PFSK-1 (cell line): ENCODE measurements at regions not wholly inside any gene's neighbourhood (a gene's known extent, or its start where the extent isn't known, plus 50 kb on each side); places are given as distances from the start of the nearest gene placed in this dataset.

Source experiments
- FOXP2 ChIP-seq: optimal IDR thresholded peaks from 2 replicates; pipeline ENCODE3; 2011; ENCODE audit warnings: borderline replicate concordance, control low read depth, inconsistent platforms; ENCODE audit not compliant: insufficient read depth; ENCODE audit errors: extremely low read length, extremely low read depth
- POLR2AphosphoS5 ChIP-seq: IDR thresholded peaks from 2 replicates; pipeline ENCODE4 v1.6.1; 2012; ENCODE audit warnings: low read depth, mild to moderate bottlenecking, control low read depth, low read length, moderate library complexity
- SIN3A ChIP-seq: IDR thresholded peaks from 2 replicates; pipeline ENCODE4 v1.6.1; 2012; ENCODE audit warnings: mild to moderate bottlenecking, low read length, moderate library complexity, borderline replicate concordance; ENCODE audit not compliant: insufficient read depth
- TAF1 ChIP-seq: IDR thresholded peaks from 2 replicates; pipeline ENCODE4 v1.6.1; 2012; ENCODE audit warnings: low read length, control low read depth, borderline replicate concordance; ENCODE audit not compliant: insufficient read depth
- TF ChIP-seq, protein P1 (sequence below), 2 experiments: IDR thresholded peaks; 2 replicates each; pipeline versions ENCODE4 v1.6.1 to v1.8.0; 2011 to 2012; ENCODE audit warnings: low read depth in 2 of 2, low read length in 2 of 2, control low read depth in 1 of 2, inconsistent platforms in 1 of 2, mild to moderate bottlenecking in 1 of 2, moderate library complexity in 1 of 2; ENCODE audit not compliant: insufficient read depth in 1 of 2

DNA sequence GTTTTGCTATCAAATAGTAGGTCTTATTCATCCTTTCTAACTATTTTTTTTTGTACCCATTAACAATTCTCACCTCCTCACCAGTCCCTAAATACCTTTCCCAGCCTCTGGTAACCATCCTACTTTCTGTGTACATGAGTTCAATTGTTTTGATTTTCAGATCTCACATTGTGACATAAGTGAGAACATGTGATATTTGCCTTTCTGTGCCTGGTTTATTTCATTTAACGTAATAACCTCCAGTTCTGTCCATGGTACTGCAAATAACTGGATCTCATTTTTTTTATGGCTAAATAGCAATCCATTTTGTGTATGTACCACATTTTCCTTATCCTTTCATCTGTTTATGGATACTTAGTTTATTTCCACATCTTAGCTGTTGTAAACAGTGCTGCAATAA is 181.9 kb upstream of the KIF2B start:
- no peak for TF ChIP-seq SIN3A
- TF ChIP-seq TAF1, result no peak
- TF ChIP-seq POLR2AphosphoS5, result no peak

DNA sequence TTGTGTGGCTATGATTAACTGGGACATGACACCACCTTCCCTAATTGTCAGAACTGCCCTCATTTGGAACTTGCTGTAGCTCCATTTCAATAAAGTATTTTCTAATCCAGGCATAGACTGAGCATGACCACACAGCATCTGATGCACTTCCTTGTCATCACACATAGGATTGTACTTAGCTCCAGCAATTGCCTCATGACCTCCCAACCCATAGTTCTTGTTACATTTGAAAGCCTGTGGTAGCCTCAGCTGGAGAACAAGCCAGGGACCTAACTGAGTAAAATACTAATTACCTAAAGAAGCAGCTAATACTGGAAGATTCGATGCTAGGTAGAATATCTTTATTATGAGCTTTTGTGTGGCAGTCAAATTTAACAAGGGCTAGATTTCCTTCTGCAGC is 187.3 kb upstream of the KIF2B start:
- TF ChIP-seq TAF1 (no peak), FOXP2 (no peak), POLR2AphosphoS5 (no peak), SIN3A (no peak)
- TF ChIP-seq, protein P1, sequence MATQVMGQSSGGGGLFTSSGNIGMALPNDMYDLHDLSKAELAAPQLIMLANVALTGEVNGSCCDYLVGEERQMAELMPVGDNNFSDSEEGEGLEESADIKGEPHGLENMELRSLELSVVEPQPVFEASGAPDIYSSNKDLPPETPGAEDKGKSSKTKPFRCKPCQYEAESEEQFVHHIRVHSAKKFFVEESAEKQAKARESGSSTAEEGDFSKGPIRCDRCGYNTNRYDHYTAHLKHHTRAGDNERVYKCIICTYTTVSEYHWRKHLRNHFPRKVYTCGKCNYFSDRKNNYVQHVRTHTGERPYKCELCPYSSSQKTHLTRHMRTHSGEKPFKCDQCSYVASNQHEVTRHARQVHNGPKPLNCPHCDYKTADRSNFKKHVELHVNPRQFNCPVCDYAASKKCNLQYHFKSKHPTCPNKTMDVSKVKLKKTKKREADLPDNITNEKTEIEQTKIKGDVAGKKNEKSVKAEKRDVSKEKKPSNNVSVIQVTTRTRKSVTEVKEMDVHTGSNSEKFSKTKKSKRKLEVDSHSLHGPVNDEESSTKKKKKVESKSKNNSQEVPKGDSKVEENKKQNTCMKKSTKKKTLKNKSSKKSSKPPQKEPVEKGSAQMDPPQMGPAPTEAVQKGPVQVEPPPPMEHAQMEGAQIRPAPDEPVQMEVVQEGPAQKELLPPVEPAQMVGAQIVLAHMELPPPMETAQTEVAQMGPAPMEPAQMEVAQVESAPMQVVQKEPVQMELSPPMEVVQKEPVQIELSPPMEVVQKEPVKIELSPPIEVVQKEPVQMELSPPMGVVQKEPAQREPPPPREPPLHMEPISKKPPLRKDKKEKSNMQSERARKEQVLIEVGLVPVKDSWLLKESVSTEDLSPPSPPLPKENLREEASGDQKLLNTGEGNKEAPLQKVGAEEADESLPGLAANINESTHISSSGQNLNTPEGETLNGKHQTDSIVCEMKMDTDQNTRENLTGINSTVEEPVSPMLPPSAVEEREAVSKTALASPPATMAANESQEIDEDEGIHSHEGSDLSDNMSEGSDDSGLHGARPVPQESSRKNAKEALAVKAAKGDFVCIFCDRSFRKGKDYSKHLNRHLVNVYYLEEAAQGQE (IDR thresholded peaks at IDR 0.05; ENCODE audit: insufficient read depth in 1 of 2, low read depth in 2 of 2, low read length in 2 of 2), result no peak

DNA sequence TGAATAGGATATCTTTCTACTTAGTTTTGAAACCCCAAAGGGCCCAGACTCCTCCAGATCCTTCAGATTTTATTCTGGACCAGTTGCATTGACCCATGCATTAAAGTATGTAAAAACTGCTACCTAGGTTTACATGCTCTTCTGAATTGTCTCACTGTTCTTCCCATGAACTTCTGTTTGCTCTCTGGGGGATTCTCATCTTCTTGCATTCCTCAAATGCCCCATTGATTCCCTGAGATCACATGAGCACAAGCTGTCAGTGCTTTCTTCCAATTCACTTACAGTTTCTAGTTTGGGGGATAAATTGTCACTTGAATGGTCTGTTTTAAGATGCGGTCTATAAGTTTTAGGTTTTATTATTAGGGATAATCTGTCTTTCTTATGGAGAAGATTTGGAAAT is 188.9 kb upstream of the KIF2B start:
- TF ChIP-seq TAF1, result no peak
- TF ChIP-seq SIN3A, result no peak
- TF ChIP-seq, protein P1 (IDR thresholded peaks at IDR 0.05; ENCODE audit: insufficient read depth in 1 of 2, low read depth in 2 of 2, low read length in 2 of 2), result no peak
- TF ChIP-seq FOXP2, result no peak
- no peak for TF ChIP-seq POLR2AphosphoS5

DNA sequence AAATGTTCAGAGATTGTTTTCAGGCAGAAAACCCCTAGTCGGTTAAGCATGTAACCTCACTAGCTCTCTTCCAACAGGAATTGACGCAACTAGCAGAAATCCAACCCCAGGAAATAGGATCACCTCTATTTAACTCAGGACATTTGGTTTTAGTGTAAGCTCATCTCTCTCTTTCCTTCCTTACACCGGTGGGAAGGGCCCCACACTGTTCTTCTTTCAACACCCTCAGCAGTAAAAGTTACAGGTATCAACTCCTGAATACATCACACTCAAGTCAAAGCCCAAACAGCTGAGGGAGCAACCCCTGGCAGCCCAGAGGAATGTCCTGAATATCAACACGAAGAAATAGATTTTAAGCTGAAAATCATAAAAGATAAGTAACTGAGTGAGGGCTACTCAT is 191.2 kb upstream of the KIF2B start:
- no peak for TF ChIP-seq TAF1
- TF ChIP-seq, protein P1 (IDR thresholded peaks at IDR 0.05; ENCODE audit: insufficient read depth in 1 of 2, low read depth in 2 of 2, low read length in 2 of 2), result no peak
- TF ChIP-seq POLR2AphosphoS5, result no peak
- no peak for TF ChIP-seq SIN3A
- TF ChIP-seq FOXP2, result no peak

DNA sequence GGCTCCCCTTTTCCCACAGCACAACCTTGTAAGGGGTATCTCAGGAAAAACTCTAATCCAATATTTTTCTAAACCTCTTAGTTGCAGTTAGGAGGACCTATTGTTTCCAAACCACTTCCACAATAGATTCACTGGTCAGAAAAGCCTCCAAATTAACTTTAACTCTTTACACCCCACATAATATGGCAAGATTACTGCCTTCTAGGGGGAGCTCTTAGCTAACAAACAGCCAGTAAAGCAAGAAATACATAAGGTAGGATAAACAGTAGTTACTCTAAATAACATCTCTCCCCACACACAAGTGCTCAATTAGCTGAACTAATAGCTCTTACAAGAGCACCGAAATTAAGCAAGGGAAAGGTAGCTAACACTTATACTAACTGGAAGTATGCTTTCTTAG is 192.1 kb upstream of the KIF2B start:
- TF ChIP-seq SIN3A, result no peak
- TF ChIP-seq, protein P1 (IDR thresholded peaks at IDR 0.05; ENCODE audit: insufficient read depth in 1 of 2, low read depth in 2 of 2, low read length in 2 of 2), result no peak
- TF ChIP-seq POLR2AphosphoS5, result no peak
- TF ChIP-seq FOXP2, result no peak
- no peak for TF ChIP-seq TAF1
